NB4 (cell line): ENCODE measurements at regions not wholly inside any gene's neighbourhood (a gene's known extent, or its start where the extent isn't known, plus 50 kb on each side); places are given as distances from the start of the nearest gene placed in this dataset.

Source experiments
- POLR2A ChIP-seq: IDR thresholded peaks from 2 replicates; pipeline ENCODE4 v1.6.1; 2011; ENCODE audit warnings: mild to moderate bottlenecking; ENCODE audit not compliant: insufficient read length; ENCODE audit errors: extremely low read depth
- TF ChIP-seq, protein P1 (sequence below): IDR thresholded peaks from one replicate; pipeline ENCODE4 v1.5.1; 2012; ENCODE audit warnings: low read depth, low read length
- TF ChIP-seq, protein P2 (sequence below): IDR thresholded peaks from 2 replicates; pipeline ENCODE4 v1.6.1; 2011; ENCODE audit warnings: low read depth, low read length

DNA sequence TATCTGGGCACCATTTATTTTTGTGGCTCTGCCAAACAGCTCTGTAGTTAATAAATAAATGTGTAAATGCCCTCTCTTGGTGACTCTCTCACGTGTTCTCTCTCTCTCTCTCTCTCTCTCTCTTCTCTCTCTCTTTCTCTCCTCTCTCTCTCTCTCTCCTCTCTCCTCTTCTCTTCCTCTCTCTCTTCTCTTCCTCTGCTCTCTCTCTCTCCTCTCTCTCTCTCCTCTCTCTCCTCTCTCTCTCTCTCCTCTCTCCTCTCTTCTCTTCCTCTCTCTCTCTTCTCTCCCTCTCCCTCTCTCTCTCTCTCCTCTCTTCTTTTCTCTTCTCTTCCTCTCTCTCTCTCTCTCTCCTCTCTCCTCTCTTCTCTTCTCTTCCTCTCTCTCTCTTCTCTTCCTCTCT is 145.8 kb upstream of the TMEM72 start:
- TF ChIP-seq, protein P1, sequence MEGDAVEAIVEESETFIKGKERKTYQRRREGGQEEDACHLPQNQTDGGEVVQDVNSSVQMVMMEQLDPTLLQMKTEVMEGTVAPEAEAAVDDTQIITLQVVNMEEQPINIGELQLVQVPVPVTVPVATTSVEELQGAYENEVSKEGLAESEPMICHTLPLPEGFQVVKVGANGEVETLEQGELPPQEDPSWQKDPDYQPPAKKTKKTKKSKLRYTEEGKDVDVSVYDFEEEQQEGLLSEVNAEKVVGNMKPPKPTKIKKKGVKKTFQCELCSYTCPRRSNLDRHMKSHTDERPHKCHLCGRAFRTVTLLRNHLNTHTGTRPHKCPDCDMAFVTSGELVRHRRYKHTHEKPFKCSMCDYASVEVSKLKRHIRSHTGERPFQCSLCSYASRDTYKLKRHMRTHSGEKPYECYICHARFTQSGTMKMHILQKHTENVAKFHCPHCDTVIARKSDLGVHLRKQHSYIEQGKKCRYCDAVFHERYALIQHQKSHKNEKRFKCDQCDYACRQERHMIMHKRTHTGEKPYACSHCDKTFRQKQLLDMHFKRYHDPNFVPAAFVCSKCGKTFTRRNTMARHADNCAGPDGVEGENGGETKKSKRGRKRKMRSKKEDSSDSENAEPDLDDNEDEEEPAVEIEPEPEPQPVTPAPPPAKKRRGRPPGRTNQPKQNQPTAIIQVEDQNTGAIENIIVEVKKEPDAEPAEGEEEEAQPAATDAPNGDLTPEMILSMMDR, result no peak
- TF ChIP-seq POLR2A, result no peak
- TF ChIP-seq, protein P2, sequence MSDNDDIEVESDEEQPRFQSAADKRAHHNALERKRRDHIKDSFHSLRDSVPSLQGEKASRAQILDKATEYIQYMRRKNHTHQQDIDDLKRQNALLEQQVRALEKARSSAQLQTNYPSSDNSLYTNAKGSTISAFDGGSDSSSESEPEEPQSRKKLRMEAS, result no peak
